SU-DHL-6 (cell line): ENCODE measurements at regions not wholly inside any gene's neighbourhood (a gene's known extent, or its start where the extent isn't known, plus 50 kb on each side); places are given as distances from the start of the nearest gene placed in this dataset.

Source experiments
- EZH2phosphoT487 ChIP-seq: fragments of 200-600 bp; sonication (generic), shearing (Covaris generic); conservative IDR thresholded peaks from 2 replicates; pipeline ENCODE4 v1.6.1; 2018; ENCODE audit warnings: mild to moderate bottlenecking, antibody characterized with exemption, low read length, moderate library complexity, mixed read lengths
- TF ChIP-seq, protein P1 (sequence below): fragments of 200-600 bp; sonication (generic); IDR thresholded peaks from one replicate; pipeline ENCODE4 v1.5.1; 2017; ENCODE audit warnings: antibody characterized with exemption, mild to moderate bottlenecking, low read length, moderate library complexity; ENCODE audit not compliant: insufficient read depth, poor library complexity, severe bottlenecking

DNA sequence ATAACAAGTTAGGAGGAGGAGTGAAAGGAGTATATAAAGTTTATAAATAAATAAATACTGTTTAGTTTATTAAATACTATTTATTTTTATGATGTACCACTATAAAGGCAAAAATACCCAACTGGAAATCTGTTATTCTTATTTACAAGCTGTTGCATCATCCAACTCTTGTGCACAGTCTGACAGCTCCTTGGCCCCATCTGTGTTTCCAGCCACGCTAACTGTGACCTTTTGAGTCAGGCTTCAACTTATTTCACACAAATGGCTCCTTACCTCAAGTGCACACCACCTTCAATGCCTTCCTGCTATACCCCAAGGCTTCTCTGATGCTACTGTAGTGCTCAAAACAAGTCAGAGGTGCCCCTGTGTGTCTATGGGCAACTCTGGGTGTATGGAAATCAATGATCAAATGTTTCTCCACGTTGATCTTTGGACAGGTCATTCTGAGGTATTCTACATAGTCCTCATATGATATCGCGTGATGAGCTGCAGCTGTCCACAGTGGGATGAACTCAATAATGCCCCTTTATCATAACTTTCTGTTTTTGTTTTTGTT is 303.2 kb upstream of the GRAMD2B start:
- TF ChIP-seq, protein P1, sequence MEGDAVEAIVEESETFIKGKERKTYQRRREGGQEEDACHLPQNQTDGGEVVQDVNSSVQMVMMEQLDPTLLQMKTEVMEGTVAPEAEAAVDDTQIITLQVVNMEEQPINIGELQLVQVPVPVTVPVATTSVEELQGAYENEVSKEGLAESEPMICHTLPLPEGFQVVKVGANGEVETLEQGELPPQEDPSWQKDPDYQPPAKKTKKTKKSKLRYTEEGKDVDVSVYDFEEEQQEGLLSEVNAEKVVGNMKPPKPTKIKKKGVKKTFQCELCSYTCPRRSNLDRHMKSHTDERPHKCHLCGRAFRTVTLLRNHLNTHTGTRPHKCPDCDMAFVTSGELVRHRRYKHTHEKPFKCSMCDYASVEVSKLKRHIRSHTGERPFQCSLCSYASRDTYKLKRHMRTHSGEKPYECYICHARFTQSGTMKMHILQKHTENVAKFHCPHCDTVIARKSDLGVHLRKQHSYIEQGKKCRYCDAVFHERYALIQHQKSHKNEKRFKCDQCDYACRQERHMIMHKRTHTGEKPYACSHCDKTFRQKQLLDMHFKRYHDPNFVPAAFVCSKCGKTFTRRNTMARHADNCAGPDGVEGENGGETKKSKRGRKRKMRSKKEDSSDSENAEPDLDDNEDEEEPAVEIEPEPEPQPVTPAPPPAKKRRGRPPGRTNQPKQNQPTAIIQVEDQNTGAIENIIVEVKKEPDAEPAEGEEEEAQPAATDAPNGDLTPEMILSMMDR = no peak
- no peak for TF ChIP-seq EZH2phosphoT487
